Lower lobe of right lung (tissue), 2 donors: ENCODE measurements at regions not wholly inside any gene's neighbourhood (a gene's known extent, or its start where the extent isn't known, plus 50 kb on each side); places are given as distances from the start of the nearest gene placed in this dataset.

Source experiments
- ATAC-seq, 2 donors: fragments of 200-7000 bp; cut with Tn5 transposase; one replicate each; pipeline ENCODE4 v1.9.1; 2020 to 2022; ENCODE audit warnings: mild to moderate bottlenecking in 2 of 2, moderate library complexity in 2 of 2
- DNase-seq: peaks from one replicate; pipeline ENCODE4 v3.0.0-alpha.2; 2020
- H3K27ac ChIP-seq: fragments of 200-600 bp; one replicate; pipeline ENCODE4 v1.8.0; 2022
- H3K27me3 ChIP-seq: fragments of 200-600 bp; one replicate; pipeline ENCODE4 v1.8.0; 2022; ENCODE audit warnings: low read depth
- H3K36me3 ChIP-seq: fragments of 200-600 bp; one replicate; pipeline ENCODE4 v1.8.0; 2022; ENCODE audit warnings: mild to moderate bottlenecking
- H3K4me1 ChIP-seq: fragments of 200-600 bp; one replicate; pipeline ENCODE4 v1.8.0; 2022
- H3K4me3 ChIP-seq: fragments of 200-600 bp; one replicate; pipeline ENCODE4 v1.8.0; 2022; ENCODE audit warnings: mild to moderate bottlenecking
- H3K9me3 ChIP-seq: fragments of 200-600 bp; one replicate; pipeline ENCODE4 v1.8.0; 2022
- CTCF ChIP-seq: fragments of 200-600 bp; IDR thresholded peaks from one replicate; pipeline ENCODE4 v1.8.0; 2022; ENCODE audit warnings: antibody characterized with exemption, mild to moderate bottlenecking
- intact Hi-C: fragments of 100-400 bp; cut with DNase I; formaldehyde crosslinking; loops from one replicate; pipeline ENCODE4 v1.11.0; 2022
- donor health status: DM: no; HTN: yes; CAD: no; lungs with severe emphysema.

DNA sequence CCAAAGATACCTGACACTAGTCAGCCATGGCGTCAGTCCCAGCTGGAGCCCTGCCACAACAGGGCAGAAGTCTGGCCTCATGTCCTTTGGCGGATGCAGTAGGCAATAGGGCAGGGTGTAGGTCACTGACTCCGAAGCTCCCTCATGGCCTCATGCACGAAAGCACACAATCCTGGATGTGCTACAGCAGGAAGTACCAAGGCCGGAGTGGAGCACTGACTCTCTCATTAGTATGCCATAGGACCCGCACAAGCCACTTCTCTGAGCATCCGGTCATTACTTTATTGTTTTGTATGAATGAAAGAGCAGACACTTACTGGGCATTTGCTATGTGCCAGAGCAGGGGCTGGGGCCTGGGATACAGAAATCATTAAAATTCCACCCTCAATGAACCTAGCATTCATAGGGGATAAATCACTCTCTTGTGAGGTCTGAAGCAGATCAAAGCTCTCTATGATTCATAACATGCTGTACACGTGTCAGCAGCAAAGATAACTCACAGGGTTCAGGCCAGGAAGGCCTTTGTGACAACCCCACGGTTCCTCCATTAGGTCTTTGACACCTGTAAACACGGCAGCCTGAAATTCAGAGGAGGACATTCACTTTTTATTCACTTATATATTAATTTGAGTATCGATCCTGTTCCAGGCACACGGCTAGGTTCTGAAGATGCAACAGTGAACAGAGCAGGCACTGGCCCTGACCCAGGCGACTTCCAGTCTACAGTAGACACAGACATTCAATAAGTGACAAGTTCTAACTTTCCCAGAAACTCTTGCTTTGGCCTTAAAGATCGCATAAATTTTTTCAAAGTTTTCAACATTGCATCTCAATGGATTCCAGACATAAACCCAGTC, 357.9 kb upstream of the USP24 start:
- Histone ChIP-seq H3K27me3 (no peaks in the 10 kb centered on the region), H3K36me3 (no peaks in the 10 kb centered on the region), H3K9me3 (no peaks in the 10 kb centered on the region), H3K4me3 (no peak overlapping the region), H3K27ac (no peak overlapping the region), H3K4me1 (no peaks in the 10 kb centered on the region)
- intact Hi-C loops, result no loop called here
- no peak for DNase-seq
- no peak for ATAC-seq
- TF ChIP-seq CTCF, result no peak

DNA sequence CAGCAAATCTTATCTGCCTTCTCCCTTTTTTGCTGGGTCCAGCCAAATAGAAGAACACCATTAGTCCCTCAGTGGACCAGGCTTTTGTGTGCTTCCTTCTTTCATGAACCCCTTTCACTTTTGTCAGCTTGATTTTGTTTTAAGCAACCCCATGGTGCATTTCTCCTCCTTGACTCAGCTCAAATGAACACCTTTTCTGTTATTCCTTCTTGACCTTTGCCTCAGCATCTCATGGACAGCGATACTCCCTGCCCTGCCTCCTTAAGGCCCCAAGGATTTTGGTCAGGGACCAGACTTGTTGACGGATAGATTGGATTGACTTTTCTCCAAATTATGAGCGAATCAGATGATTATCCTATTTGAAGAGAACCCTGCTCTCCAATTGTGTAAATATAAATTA, 356.6 kb upstream of the USP24 start:
- no peaks in the 10 kb centered on the region for H3K9me3 ChIP-seq
- intact Hi-C loops, result no loop called here
- H3K36me3 ChIP-seq, result no peaks in the 10 kb centered on the region
- no peaks in the 10 kb centered on the region for H3K4me1 ChIP-seq
- ATAC-seq (no peak), DNase-seq (no peak)
- H3K27ac ChIP-seq, result no peak overlapping the region
- H3K27me3 ChIP-seq, result no peaks in the 10 kb centered on the region
- no peak overlapping the region for H3K4me3 ChIP-seq
- no peak for TF ChIP-seq CTCF

GRCh38 chr1:55569417-55569816, 354.3 kb upstream of the USP24 start:
- Histone ChIP-seq H3K4me1 (no peaks in the 10 kb centered on the region), H3K9me3 (no peaks in the 10 kb centered on the region), H3K36me3 (no peaks in the 10 kb centered on the region), H3K4me3 (no peak overlapping the region), H3K27ac (no peak overlapping the region), H3K27me3 (no peaks in the 10 kb centered on the region)
- TF ChIP-seq CTCF, result no peak
- DNase-seq (no peak), ATAC-seq (no peak)
- intact Hi-C loops, result no loop called here

- DNase-seq (no peak), ATAC-seq (no peak)
- H3K4me3 ChIP-seq, result no peak overlapping the region
- no peaks in the 10 kb centered on the region for H3K4me1 ChIP-seq
- H3K27ac ChIP-seq, result no peak overlapping the region
- TF ChIP-seq CTCF, result no peak
- H3K36me3 ChIP-seq, result no peaks in the 10 kb centered on the region
- H3K27me3 ChIP-seq, result no peaks in the 10 kb centered on the region
- intact Hi-C loops, result no loop called here
- no peaks in the 10 kb centered on the region for H3K9me3 ChIP-seq
Measured at GRCh38 chr1:55568732-55569131, 353.6 kb upstream of the USP24 start.

- no peaks in the 10 kb centered on the region for H3K27me3 ChIP-seq
- ATAC-seq (no peak), DNase-seq (no peak)
- no peak for TF ChIP-seq CTCF
- H3K4me1 ChIP-seq, result no peaks in the 10 kb centered on the region
- no peak overlapping the region for H3K4me3 ChIP-seq
- intact Hi-C loops, result no loop called here
- H3K27ac ChIP-seq, result no peak overlapping the region
- no peaks in the 10 kb centered on the region for H3K9me3 ChIP-seq
- no peaks in the 10 kb centered on the region for H3K36me3 ChIP-seq
Measured at GRCh38 chr1:55560266-55560665, 345.1 kb upstream of the USP24 start.
